ENCODE measurements at regions not wholly inside any gene's neighbourhood (a gene's known extent, or its start where the extent isn't known, plus 50 kb on each side); places are given as distances from the start of the nearest gene placed in this dataset.

GRCh38 chr11:42825598-42825997 is 486.2 kb upstream of the API5 start:
- no peak for TF ChIP-seq CTCF (conservative IDR thresholded peaks at IDR 0.05 in 1 of 2, IDR thresholded peaks at IDR 0.05 in 1 of 2; ENCODE audit: extremely low read depth in 1 of 2, insufficient read depth in 1 of 2, low read depth in 1 of 2, low read length in 2 of 2)
- TF ChIP-seq EZH2 (IDR thresholded peaks at IDR 0.05; ENCODE audit: borderline replicate concordance, low read length) = no peak
